ENCODE measurements at regions not wholly inside any gene's neighbourhood (a gene's known extent, or its start where the extent isn't known, plus 50 kb on each side); places are given as distances from the start of the nearest gene placed in this dataset.

DNA sequence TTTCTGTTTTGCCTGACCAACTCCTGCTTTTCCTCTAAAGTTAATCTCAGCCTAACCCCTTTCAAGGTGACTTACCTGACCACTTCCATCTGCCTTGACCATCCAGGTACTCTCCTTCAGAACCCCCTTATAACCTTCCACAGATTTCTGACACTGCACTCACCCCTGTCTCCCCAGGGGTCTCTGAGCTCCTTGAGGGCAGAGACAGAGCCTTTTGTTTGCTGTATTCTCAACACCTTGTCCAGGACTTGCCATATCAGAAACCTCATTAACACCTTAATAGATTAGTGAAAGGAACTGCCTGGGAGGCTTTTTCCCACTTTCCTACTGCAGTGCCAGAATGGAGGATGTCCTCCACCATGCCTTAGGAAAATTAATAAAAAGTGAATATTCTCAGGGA is 119.7 kb upstream of the SERPINE2 start:
- no TSS peak for BruUV-seq (replicated peaks)
- H3K9me2 ChIP-seq (ENCODE audit: insufficient read depth, low read length) = no peaks in the 10 kb centered on the region
- DNase-seq (ENCODE audit: low spot score) = no peak
- no peaks in the 10 kb centered on the region for H3K4me1 ChIP-seq (ENCODE audit: insufficient read depth, low read length, poor library complexity, severe bottlenecking)
- no peak overlapping the region for H3K4me2 ChIP-seq (ENCODE audit: low read length)
- H2AFZ ChIP-seq (ENCODE audit: low read length) = no peak overlapping the region
- TF ChIP-seq EZH2phosphoT487 (IDR thresholded peaks at IDR 0.05; ENCODE audit: borderline replicate concordance, low read depth, low read length) = no peak
- TF ChIP-seq, protein P1, sequence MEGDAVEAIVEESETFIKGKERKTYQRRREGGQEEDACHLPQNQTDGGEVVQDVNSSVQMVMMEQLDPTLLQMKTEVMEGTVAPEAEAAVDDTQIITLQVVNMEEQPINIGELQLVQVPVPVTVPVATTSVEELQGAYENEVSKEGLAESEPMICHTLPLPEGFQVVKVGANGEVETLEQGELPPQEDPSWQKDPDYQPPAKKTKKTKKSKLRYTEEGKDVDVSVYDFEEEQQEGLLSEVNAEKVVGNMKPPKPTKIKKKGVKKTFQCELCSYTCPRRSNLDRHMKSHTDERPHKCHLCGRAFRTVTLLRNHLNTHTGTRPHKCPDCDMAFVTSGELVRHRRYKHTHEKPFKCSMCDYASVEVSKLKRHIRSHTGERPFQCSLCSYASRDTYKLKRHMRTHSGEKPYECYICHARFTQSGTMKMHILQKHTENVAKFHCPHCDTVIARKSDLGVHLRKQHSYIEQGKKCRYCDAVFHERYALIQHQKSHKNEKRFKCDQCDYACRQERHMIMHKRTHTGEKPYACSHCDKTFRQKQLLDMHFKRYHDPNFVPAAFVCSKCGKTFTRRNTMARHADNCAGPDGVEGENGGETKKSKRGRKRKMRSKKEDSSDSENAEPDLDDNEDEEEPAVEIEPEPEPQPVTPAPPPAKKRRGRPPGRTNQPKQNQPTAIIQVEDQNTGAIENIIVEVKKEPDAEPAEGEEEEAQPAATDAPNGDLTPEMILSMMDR (conservative IDR thresholded peaks at IDR 0.05; ENCODE audit: low read length) = no peak
- H3K79me2 ChIP-seq (ENCODE audit: insufficient read depth, low read depth, low read length) = no peaks in the 10 kb centered on the region
- H3K27ac ChIP-seq (ENCODE audit: low read depth, low read length, poor library complexity, severe bottlenecking) = no peak overlapping the region
- POLR2A ChIA-PET = no interaction called here
- no peak overlapping the region for H3K4me3 ChIP-seq (ENCODE audit: low read depth, low read length, poor library complexity, severe bottlenecking)
- intact Hi-C loops (cut with micrococcal nuclease; ENCODE audit: unreplicated experiment) = no loop called here
- no peaks in the 10 kb centered on the region for H3K36me3 ChIP-seq (ENCODE audit: insufficient read depth, low read length)
- CTCF ChIA-PET (ENCODE audit: unreplicated experiment) = no interaction called here
- no peaks in the 10 kb centered on the region for H3K9me3 ChIP-seq (ENCODE audit: low read length)
- no peaks in the 10 kb centered on the region for H4K20me1 ChIP-seq (ENCODE audit: insufficient read depth, low read length)

DNA sequence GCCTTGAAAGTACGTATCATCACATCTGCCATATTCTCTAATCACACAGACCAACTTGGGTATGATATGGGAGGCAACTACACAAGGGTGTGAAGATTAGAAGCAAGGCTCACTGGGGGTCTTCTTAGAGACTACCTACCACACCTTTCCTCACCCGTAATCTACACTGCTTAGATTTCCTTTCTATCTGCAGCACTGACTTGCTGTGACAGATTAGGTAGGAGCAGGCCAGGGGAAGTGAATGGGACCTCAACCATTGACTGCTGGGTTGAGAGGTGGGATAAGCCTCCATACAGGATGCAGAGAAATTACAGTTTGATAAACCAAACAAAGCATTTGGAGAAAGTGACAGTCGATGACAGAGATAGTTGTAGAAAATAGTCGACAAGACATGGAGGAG is 119.0 kb upstream of the SERPINE2 start:
- BruUV-seq (replicated peaks) = no TSS peak
- Histone ChIP-seq H3K27ac (ENCODE audit: low read depth, low read length, poor library complexity, severe bottlenecking) (no peak overlapping the region), H3K4me1 (ENCODE audit: insufficient read depth, low read length, poor library complexity, severe bottlenecking) (no peaks in the 10 kb centered on the region), H2AFZ (ENCODE audit: low read length) (no peak overlapping the region), H3K4me2 (ENCODE audit: low read length) (no peak overlapping the region), H4K20me1 (ENCODE audit: insufficient read depth, low read length) (no peaks in the 10 kb centered on the region), H3K4me3 (ENCODE audit: low read depth, low read length, poor library complexity, severe bottlenecking) (no peak overlapping the region), H3K79me2 (ENCODE audit: insufficient read depth, low read depth, low read length) (no peaks in the 10 kb centered on the region), H3K9me3 (ENCODE audit: low read length) (no peaks in the 10 kb centered on the region), H3K36me3 (ENCODE audit: insufficient read depth, low read length) (no peaks in the 10 kb centered on the region), H3K9me2 (ENCODE audit: insufficient read depth, low read length) (no peaks in the 10 kb centered on the region)
- CTCF ChIA-PET (ENCODE audit: unreplicated experiment) = no interaction called here
- TF ChIP-seq, protein P1 (conservative IDR thresholded peaks at IDR 0.05; ENCODE audit: low read length) = no peak
- POLR2A ChIA-PET = no interaction called here
- intact Hi-C loops (cut with micrococcal nuclease; ENCODE audit: unreplicated experiment) = no loop called here
- DNase-seq (ENCODE audit: low spot score) = no peak

DNA sequence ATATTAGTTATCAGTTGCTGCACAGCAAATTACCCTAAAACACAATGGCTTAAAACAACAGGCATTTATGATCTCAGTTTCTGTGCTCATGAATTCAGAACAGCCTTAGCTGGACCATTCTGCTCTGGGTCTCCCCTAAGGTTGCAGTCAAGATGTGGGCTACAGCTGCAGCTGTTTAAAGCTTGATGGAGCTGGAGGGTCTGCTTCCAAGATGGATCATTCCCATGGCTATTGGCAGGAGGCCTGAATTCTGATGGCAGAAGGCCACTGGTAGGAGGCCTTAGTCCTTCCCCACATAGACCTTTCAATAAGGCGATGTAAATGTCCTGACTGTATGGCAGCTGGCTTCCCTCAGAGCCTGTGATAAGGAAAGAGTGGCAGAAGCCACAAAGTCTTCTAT is 118.6 kb upstream of the SERPINE2 start:
- H3K36me3 ChIP-seq (ENCODE audit: insufficient read depth, low read length) = no peaks in the 10 kb centered on the region
- no peak for DNase-seq (ENCODE audit: low spot score)
- ChIA-PET CTCF (ENCODE audit: unreplicated experiment) (no interaction called here), POLR2A (interaction anchor here (0.6 kb wide), 1 partner anchor 24 kb away, joined by 4 read pairs; no protein-coding TSS in a partner anchor)
- H4K20me1 ChIP-seq (ENCODE audit: insufficient read depth, low read length) = no peaks in the 10 kb centered on the region
- no peaks in the 10 kb centered on the region for H3K9me2 ChIP-seq (ENCODE audit: insufficient read depth, low read length)
- H3K4me1 ChIP-seq (ENCODE audit: insufficient read depth, low read length, poor library complexity, severe bottlenecking) = no peaks in the 10 kb centered on the region
- no peak overlapping the region for H3K4me2 ChIP-seq (ENCODE audit: low read length)
- intact Hi-C loops (cut with micrococcal nuclease; ENCODE audit: unreplicated experiment) = no loop called here
- no peak overlapping the region for H3K4me3 ChIP-seq (ENCODE audit: low read depth, low read length, poor library complexity, severe bottlenecking)
- H3K27ac ChIP-seq (ENCODE audit: low read depth, low read length, poor library complexity, severe bottlenecking) = no peak overlapping the region
- TF ChIP-seq, protein P1 (conservative IDR thresholded peaks at IDR 0.05; ENCODE audit: low read length) = no peak
- no peak for TF ChIP-seq EZH2phosphoT487 (IDR thresholded peaks at IDR 0.05; ENCODE audit: borderline replicate concordance, low read depth, low read length)
- no peaks in the 10 kb centered on the region for H3K9me3 ChIP-seq (ENCODE audit: low read length)
- BruUV-seq (replicated peaks) = no TSS peak
- no peaks in the 10 kb centered on the region for H3K79me2 ChIP-seq (ENCODE audit: insufficient read depth, low read depth, low read length)
- H2AFZ ChIP-seq (ENCODE audit: low read length) = no peak overlapping the region

Measured in OCI-LY7 (cell line).